CD8-positive, alpha-beta memory T cell (primary cell): ENCODE measurements at regions not wholly inside any gene's neighbourhood (a gene's known extent, or its start where the extent isn't known, plus 50 kb on each side); places are given as distances from the start of the nearest gene placed in this dataset.

Experiments used
- CTCF ChIA-PET: fragments of 350-600 bp; sonication (Branson Sonifier 250); formaldehyde crosslinking; loops from one replicate; lab custom pipeline; 2021; ENCODE audit warnings: antibody characterized with exemption; lab: Charles Lee
- POLR2A ChIA-PET: fragments of 350-600 bp; sonication (Branson Sonifier 250); formaldehyde crosslinking; loops from one replicate; lab custom pipeline; 2021; ENCODE audit warnings: antibody characterized with exemption; lab: Charles Lee
- DNase-seq, 5 donors: peaks; one replicate each; pipeline versions ENCODE4 v3.0.0 to v3.0.0-alpha.2; 2020 to 2022; ENCODE audit warnings: mixed read lengths in 1 of 5
- H3K27ac ChIP-seq: one replicate; pipeline ENCODE4 v1.7.0; 2013; ENCODE audit warnings: low read depth, mild to moderate bottlenecking, low read length, moderate library complexity
- H3K27me3 ChIP-seq: 2 replicates; pipeline ENCODE4 v1.7.0; 2013; ENCODE audit warnings: low read length, mild to moderate bottlenecking; ENCODE audit not compliant: insufficient read depth, poor library complexity, severe bottlenecking
- H3K36me3 ChIP-seq: 2 replicates; pipeline ENCODE4 v1.7.0; 2013; ENCODE audit warnings: mild to moderate bottlenecking, low read length, moderate library complexity; ENCODE audit not compliant: insufficient read depth
- H3K4me1 ChIP-seq: 2 replicates; pipeline ENCODE4 v1.7.0; 2013; ENCODE audit warnings: mild to moderate bottlenecking, low read length, moderate library complexity; ENCODE audit not compliant: insufficient read depth
- H3K4me3 ChIP-seq: 2 replicates; pipeline ENCODE4 v1.7.0; 2013; ENCODE audit warnings: mild to moderate bottlenecking, low read length
- H3K9me3 ChIP-seq: 2 replicates; pipeline ENCODE4 v1.7.0; 2013; ENCODE audit warnings: mild to moderate bottlenecking, low read length
- H3K27ac Mint-ChIP-seq, 8 donors: one replicate each; pipeline ENCODE4 v1.8.0; 2020 to 2021; ENCODE audit warnings: mixed read lengths in 8 of 8, mild to moderate bottlenecking in 6 of 8, inconsistent platforms in 3 of 8, moderate library complexity in 3 of 8
- H3K27me3 Mint-ChIP-seq, 2 donors: one replicate each; pipeline ENCODE4 v1.8.0; 2020 to 2021; ENCODE audit warnings: mixed read lengths in 2 of 2, mild to moderate bottlenecking in 1 of 2, moderate library complexity in 1 of 2
- H3K36me3 Mint-ChIP-seq, 3 donors: one replicate each; pipeline ENCODE4 v1.8.0; 2020 to 2021; ENCODE audit warnings: mixed read lengths in 3 of 3, inconsistent platforms in 1 of 3, mild to moderate bottlenecking in 1 of 3
- H3K4me1 Mint-ChIP-seq, 3 donors: one replicate each; pipeline ENCODE4 v1.8.0; 2020 to 2021; ENCODE audit warnings: mixed read lengths in 3 of 3, inconsistent platforms in 1 of 3, mild to moderate bottlenecking in 1 of 3
- H3K4me3 Mint-ChIP-seq, 7 donors: one replicate each; pipeline ENCODE4 v1.8.0; 2020 to 2021; ENCODE audit warnings: mixed read lengths in 7 of 7, mild to moderate bottlenecking in 6 of 7, moderate library complexity in 4 of 7, inconsistent platforms in 2 of 7
- H3K9me3 Mint-ChIP-seq, 5 donors: one replicate each; pipeline ENCODE4 v1.8.0; 2020 to 2022; ENCODE audit warnings: mixed read lengths in 5 of 5, mild to moderate bottlenecking in 3 of 5, moderate library complexity in 2 of 5, inconsistent platforms in 1 of 5

DNA sequence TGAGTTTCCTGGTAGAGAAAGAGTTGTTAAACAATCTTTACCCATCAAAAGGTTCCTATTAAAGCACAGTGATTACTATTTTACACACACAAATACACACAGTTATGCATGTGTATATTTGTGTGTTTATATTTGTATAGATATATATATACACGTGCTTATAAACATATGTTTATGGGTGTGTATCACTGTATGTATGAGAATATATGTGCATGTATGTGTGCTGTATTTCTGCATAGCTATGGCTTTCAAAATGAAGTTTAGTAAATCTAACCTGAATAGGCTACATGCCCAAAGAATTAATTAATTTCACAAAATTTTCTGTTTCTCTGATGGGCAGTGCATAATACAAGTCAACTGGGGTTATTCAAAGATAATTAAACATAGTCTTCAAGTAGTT, 723.1 kb upstream of the KIRREL3 start:
- H3K27ac Mint-ChIP-seq, result no peak overlapping the region
- ChIA-PET POLR2A (no interaction called here), CTCF (no interaction called here)

DNA sequence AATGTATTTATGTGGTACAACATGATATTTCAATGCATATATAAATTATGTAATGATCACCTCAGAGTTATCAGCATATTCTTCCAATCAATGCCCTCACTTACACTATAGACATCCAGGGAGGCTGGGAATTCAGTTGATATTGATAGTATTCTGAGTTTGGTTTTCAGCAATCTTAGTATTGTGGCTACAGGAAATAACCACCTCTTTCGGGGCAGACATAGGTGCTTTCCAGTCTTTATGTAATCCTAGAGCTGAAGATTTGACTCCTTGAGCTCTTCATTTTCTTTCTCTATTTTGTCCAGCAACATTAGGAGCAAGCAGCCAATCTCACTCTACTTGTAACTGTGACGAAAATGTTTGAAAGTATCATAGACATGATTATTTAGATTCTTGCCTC, 712.7 kb upstream of the KIRREL3 start:
- Histone ChIP-seq H3K4me3 (no peak overlapping the region), H3K4me1 (no peaks in the 10 kb centered on the region), H3K27ac (no peak overlapping the region), H3K9me3 (no peaks in the 10 kb centered on the region), H3K36me3 (no peaks in the 10 kb centered on the region), H3K27me3 (no peaks in the 10 kb centered on the region)
- H3K4me3 Mint-ChIP-seq, result no peak overlapping the region
- no peak overlapping the region for H3K27ac Mint-ChIP-seq
- no peaks in the 10 kb centered on the region for H3K4me1 Mint-ChIP-seq
- no peaks in the 10 kb centered on the region for H3K36me3 Mint-ChIP-seq
- peaks cover 3 to 7% of the 10 kb centered on the region in 2 donors for H3K27me3 Mint-ChIP-seq
- DNase-seq, result no peak
- CTCF ChIA-PET, result no interaction called here
- POLR2A ChIA-PET, result no interaction called here
- H3K9me3 Mint-ChIP-seq, result peaks cover 0 to 5% (median 0%) of the 10 kb centered on the region in 5 donors

More for the DNA sequence above, 723.1 kb upstream of the KIRREL3 start:
- DNase-seq, result no peak
- Histone ChIP-seq H3K36me3 (no peaks in the 10 kb centered on the region), H3K9me3 (no peaks in the 10 kb centered on the region), H3K27me3 (no peaks in the 10 kb centered on the region), H3K4me1 (no peaks in the 10 kb centered on the region), H3K4me3 (no peak overlapping the region), H3K27ac (no peak overlapping the region)
- no peaks in the 10 kb centered on the region for H3K36me3 Mint-ChIP-seq
- no peaks in the 10 kb centered on the region for H3K4me1 Mint-ChIP-seq
- H3K27me3 Mint-ChIP-seq, result no peaks in the 10 kb centered on the region
- no peaks in the 10 kb centered on the region for H3K9me3 Mint-ChIP-seq
- H3K4me3 Mint-ChIP-seq, result no peak overlapping the region

DNA sequence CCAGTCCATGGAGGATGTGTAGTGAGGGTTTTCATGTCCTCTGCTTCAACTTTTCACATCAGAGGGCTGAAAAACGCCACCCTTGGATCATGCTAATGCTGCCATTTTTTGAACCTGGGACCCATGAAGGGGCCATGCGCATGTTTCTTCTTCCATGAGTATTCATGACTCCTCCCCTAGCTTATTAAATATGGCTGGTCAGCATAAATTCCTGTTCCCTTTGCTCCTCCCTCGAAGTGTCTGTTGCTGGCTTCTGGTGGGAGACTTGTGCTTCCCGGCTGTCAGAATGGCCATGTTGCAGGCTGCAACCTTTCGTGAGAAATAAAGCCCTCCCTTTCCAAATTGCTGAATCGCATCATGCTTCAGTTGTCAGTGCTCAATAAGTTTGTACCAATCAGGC, 711.2 kb upstream of the KIRREL3 start:
- no peak for DNase-seq
- Mint-ChIP-seq H3K9me3 (peaks cover 0 to 5% (median 0%) of the 10 kb centered on the region in 5 donors), H3K27ac (no peak overlapping the region), H3K4me1 (no peaks in the 10 kb centered on the region), H3K4me3 (no peak overlapping the region), H3K27me3 (peaks cover 3 to 5% of the 10 kb centered on the region in 2 donors), H3K36me3 (no peaks in the 10 kb centered on the region)
- no peaks in the 10 kb centered on the region for H3K27me3 ChIP-seq
- no peaks in the 10 kb centered on the region for H3K9me3 ChIP-seq
- H3K27ac ChIP-seq, result no peak overlapping the region
- no peaks in the 10 kb centered on the region for H3K4me1 ChIP-seq
- no peaks in the 10 kb centered on the region for H3K36me3 ChIP-seq
- ChIA-PET POLR2A (no interaction called here), CTCF (no interaction called here)
- H3K4me3 ChIP-seq, result no peak overlapping the region

DNA sequence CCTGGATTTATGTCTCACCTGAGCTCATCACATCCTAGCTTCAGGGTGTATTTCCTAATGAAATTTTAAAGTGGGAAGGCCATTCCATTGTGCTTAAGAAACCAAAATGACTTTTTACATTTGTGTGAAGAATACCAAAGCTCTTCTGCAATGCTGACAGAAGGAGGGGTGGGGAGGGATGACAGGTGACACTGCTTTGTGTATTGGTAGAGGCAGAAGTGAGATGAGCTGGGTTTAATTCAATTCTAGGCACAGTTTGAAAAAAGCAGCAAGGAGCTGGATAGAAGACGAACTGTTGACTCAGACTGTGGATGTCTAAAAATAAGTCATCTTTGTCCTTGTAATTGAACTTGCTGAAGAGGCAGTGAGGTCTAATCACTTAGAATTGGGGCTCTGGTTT, 710.3 kb upstream of the KIRREL3 start:
- H3K9me3 Mint-ChIP-seq, result peaks cover 0 to 5% (median 0%) of the 10 kb centered on the region in 5 donors
- ChIA-PET POLR2A (no interaction called here), CTCF (no interaction called here)
- H3K27ac ChIP-seq, result no peak overlapping the region
- DNase-seq, result no peak
- H3K9me3 ChIP-seq, result no peaks in the 10 kb centered on the region
- H3K4me3 ChIP-seq, result no peak overlapping the region
- H3K36me3 ChIP-seq, result no peaks in the 10 kb centered on the region
- no peaks in the 10 kb centered on the region for H3K27me3 ChIP-seq
- no peaks in the 10 kb centered on the region for H3K4me1 Mint-ChIP-seq
- H3K36me3 Mint-ChIP-seq, result no peaks in the 10 kb centered on the region
- H3K27me3 Mint-ChIP-seq, result peaks cover 0 to 2% of the 10 kb centered on the region in 2 donors
- H3K4me1 ChIP-seq, result no peaks in the 10 kb centered on the region
- no peak overlapping the region for H3K27ac Mint-ChIP-seq
- H3K4me3 Mint-ChIP-seq, result no peak overlapping the region

DNA sequence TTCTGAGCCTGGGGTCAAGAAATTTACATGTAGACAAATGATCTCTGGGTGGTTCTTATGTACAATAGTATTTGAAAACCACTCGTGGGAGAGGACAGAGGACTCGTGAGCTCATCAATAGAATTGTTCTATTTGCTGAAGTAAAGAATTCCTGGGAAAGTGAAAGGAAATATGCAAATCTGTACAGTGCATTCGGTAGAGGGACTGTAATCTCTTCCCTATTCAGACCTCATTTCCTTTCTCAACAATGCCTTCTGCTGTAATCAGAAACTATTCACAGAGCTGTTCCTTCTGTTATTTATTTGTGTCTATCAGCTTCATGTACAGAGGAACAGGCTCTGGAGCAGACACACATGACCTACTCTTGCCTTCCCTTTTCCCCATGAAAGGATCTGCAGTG, 709.4 kb upstream of the KIRREL3 start:
- no peak for DNase-seq
- no peak overlapping the region for H3K27ac Mint-ChIP-seq
- peaks cover 0 to 2% of the 10 kb centered on the region in 2 donors for H3K27me3 Mint-ChIP-seq
- H3K4me3 ChIP-seq, result no peak overlapping the region
- H3K27me3 ChIP-seq, result no peaks in the 10 kb centered on the region
- ChIA-PET POLR2A (no interaction called here), CTCF (no interaction called here)
- H3K4me1 ChIP-seq, result no peaks in the 10 kb centered on the region
- H3K36me3 Mint-ChIP-seq, result no peaks in the 10 kb centered on the region
- H3K36me3 ChIP-seq, result no peaks in the 10 kb centered on the region
- no peaks in the 10 kb centered on the region for H3K4me1 Mint-ChIP-seq
- H3K9me3 ChIP-seq, result no peaks in the 10 kb centered on the region
- H3K9me3 Mint-ChIP-seq, result peaks cover 0 to 5% (median 0%) of the 10 kb centered on the region in 5 donors
- H3K27ac ChIP-seq, result no peak overlapping the region
- H3K4me3 Mint-ChIP-seq, result no peak overlapping the region

DNA sequence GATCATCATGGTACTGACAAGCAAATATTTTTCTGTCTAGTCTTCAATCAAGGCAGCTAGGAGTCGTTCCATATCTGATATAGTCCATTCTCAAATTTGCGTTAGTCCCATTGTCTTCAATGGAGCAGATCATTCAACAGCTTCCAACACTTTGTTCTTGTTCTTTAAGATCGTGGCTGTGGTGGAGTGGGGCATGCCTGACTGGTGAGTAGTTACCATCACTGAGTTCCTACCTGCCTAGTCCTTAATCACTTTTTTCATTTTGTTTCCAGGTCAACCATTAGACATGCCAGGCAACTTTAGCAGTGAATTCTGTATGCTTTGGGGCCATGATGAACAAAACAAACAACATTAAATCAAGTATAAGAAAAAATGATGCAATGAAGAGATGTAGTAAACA, 693.1 kb upstream of the KIRREL3 start:
- Histone ChIP-seq H3K9me3 (no peaks in the 10 kb centered on the region), H3K36me3 (no peaks in the 10 kb centered on the region), H3K4me3 (no peak overlapping the region), H3K27ac (no peak overlapping the region), H3K4me1 (no peaks in the 10 kb centered on the region), H3K27me3 (no peaks in the 10 kb centered on the region)
- H3K4me1 Mint-ChIP-seq, result no peaks in the 10 kb centered on the region
- H3K27ac Mint-ChIP-seq, result no peak overlapping the region
- H3K27me3 Mint-ChIP-seq, result no peaks in the 10 kb centered on the region
- ChIA-PET POLR2A (no interaction called here), CTCF (no interaction called here)
- H3K36me3 Mint-ChIP-seq, result no peaks in the 10 kb centered on the region
- no peak for DNase-seq
- H3K4me3 Mint-ChIP-seq, result no peak overlapping the region
- H3K9me3 Mint-ChIP-seq, result peaks cover 0 to 2% (median under 1%) of the 10 kb centered on the region in 5 donors

DNA sequence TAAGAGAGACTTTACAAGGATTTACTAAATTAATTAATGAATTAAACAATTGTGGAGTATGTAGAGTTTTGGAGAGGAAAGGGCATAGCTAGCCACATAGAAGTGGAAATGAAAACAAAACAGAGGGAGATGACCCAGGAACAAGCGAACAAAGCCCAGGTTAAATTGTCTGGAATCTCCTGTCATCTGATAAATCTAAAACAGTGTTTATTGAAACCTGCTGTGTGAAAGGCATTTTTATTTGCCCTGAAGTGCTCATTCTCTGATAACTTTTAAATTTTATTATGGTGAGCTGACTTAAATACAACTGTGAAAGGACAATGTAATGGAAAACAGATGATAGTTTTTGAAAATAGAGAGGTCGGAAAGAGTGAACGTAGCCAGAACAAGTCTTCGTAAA, 682.8 kb upstream of the KIRREL3 start:
- Mint-ChIP-seq H3K4me3 (no peak overlapping the region), H3K27ac (no peak overlapping the region), H3K9me3 (peaks cover 0 to 3% (median 0%) of the 10 kb centered on the region in 5 donors), H3K27me3 (no peaks in the 10 kb centered on the region), H3K4me1 (no peaks in the 10 kb centered on the region), H3K36me3 (no peaks in the 10 kb centered on the region)
- no peaks in the 10 kb centered on the region for H3K27me3 ChIP-seq
- no peaks in the 10 kb centered on the region for H3K36me3 ChIP-seq
- DNase-seq, result no peak
- H3K27ac ChIP-seq, result no peak overlapping the region
- no peaks in the 10 kb centered on the region for H3K4me1 ChIP-seq
- H3K4me3 ChIP-seq, result no peak overlapping the region
- ChIA-PET POLR2A (no interaction called here), CTCF (no interaction called here)
- no peaks in the 10 kb centered on the region for H3K9me3 ChIP-seq

DNA sequence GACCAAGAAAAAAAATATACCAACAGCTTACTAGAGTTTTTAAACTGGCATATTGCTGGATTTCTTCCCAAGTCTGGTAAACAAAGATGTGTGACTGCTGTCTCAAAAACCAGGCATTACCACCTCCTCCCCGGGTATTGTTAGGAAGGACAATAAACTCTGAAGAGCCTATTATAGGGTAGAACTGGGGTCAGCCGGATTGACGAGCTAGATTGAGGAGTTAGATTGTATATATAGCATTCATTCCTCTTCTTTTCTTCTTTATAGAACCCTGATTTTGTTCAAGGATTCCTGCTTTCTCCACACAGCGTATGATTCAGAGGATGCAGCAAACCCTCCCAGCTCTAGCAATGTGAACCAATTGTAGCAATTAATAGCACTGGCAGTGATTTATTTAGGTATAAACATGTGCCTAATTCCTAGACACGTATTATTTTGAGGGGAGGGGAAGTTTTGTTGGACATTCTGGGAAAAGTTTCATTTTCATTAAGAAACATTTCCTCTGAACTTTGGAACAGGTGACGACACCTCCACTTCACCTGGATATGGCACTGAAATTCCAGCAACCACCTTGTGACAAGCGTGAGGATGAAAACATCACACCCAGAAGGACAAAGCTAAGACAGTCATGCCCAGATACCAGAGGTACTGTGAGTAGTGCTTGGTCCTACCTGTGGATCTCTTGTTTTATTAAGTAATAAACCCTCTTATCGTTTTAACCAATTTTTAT, 679.4 kb upstream of the KIRREL3 start:
- H3K27ac ChIP-seq, result no peak overlapping the region
- Mint-ChIP-seq H3K36me3 (no peaks in the 10 kb centered on the region), H3K4me1 (no peaks in the 10 kb centered on the region), H3K27ac (no peak overlapping the region), H3K9me3 (peaks cover 0 to 7% (median 0%) of the 10 kb centered on the region in 5 donors), H3K27me3 (no peaks in the 10 kb centered on the region), H3K4me3 (no peak overlapping the region)
- H3K9me3 ChIP-seq, result no peaks in the 10 kb centered on the region
- H3K4me3 ChIP-seq, result no peak overlapping the region
- H3K36me3 ChIP-seq, result no peaks in the 10 kb centered on the region
- ChIA-PET CTCF (no interaction called here), POLR2A (no interaction called here)
- DNase-seq, result no peak
- H3K27me3 ChIP-seq, result no peaks in the 10 kb centered on the region
- no peaks in the 10 kb centered on the region for H3K4me1 ChIP-seq
